ENCODE measurements at regions not wholly inside any gene's neighbourhood (a gene's known extent, or its start where the extent isn't known, plus 50 kb on each side); places are given as distances from the start of the nearest gene placed in this dataset.
"Not testable (repeated sequence)": the region's sequence is repeated elsewhere in the genome, so short reads cannot be mapped to it uniquely, and the experiment has no call there.

DNA sequence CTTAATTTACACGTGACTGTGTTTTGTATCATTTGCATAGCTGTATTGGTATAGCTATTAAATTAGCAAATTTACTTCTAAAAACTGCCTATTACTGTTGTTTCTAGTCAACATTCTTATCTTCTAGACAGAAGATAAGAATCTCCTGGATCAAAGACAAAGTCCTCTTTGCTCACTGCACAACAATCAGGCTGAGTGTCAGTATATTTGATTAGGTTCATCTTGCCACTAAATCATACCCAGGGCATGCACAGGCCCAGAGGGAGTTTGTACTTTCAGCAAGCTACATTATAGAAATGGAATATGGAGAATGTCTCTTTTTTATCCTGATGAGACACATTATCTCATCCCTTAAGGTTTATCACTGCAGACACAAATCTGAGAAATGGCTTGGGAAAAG lies 579.1 kb downstream of the SLCO4C1 start:
- TF ChIP-seq GABPA (IDR thresholded peaks at IDR 0.05 in 1 of 2, conservative IDR thresholded peaks at IDR 0.05 in 1 of 2) (no peak), FOXA1 (IDR thresholded peaks at IDR 0.05) (no peak), JUND (IDR thresholded peaks at IDR 0.05) (no peak), SP1 (IDR thresholded peaks at IDR 0.05) (no peak), EGR1 (IDR thresholded peaks at IDR 0.05; ENCODE audit: low read depth in 2 of 2) (no peak), HNF4G (IDR thresholded peaks at IDR 0.05) (no peak), FOXA2 (IDR thresholded peaks at IDR 0.05) (no peak), MAX (IDR thresholded peaks at IDR 0.05) (no peak), YY1 (IDR thresholded peaks at IDR 0.05) (no peak)
- TF ChIP-seq, protein P1, sequence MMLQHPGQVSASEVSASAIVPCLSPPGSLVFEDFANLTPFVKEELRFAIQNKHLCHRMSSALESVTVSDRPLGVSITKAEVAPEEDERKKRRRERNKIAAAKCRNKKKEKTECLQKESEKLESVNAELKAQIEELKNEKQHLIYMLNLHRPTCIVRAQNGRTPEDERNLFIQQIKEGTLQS (IDR thresholded peaks at IDR 0.05): no peak
- TF ChIP-seq, protein P2, sequence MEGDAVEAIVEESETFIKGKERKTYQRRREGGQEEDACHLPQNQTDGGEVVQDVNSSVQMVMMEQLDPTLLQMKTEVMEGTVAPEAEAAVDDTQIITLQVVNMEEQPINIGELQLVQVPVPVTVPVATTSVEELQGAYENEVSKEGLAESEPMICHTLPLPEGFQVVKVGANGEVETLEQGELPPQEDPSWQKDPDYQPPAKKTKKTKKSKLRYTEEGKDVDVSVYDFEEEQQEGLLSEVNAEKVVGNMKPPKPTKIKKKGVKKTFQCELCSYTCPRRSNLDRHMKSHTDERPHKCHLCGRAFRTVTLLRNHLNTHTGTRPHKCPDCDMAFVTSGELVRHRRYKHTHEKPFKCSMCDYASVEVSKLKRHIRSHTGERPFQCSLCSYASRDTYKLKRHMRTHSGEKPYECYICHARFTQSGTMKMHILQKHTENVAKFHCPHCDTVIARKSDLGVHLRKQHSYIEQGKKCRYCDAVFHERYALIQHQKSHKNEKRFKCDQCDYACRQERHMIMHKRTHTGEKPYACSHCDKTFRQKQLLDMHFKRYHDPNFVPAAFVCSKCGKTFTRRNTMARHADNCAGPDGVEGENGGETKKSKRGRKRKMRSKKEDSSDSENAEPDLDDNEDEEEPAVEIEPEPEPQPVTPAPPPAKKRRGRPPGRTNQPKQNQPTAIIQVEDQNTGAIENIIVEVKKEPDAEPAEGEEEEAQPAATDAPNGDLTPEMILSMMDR (IDR thresholded peaks at IDR 0.05; ENCODE audit: low read depth, low read length, missing input control): no peak
- H3K4me1 ChIP-seq (ENCODE audit: control insufficient read depth in 4 of 4, insufficient read depth in 4 of 4, low read length in 3 of 4): no peaks in the 10 kb centered on the region
- no peaks in the 10 kb centered on the region for H3K9me3 ChIP-seq (ENCODE audit: control insufficient read depth in 4 of 4, low read length in 3 of 4)
- no peaks in the 10 kb centered on the region for H3K27me3 ChIP-seq (ENCODE audit: control insufficient read depth in 4 of 4, insufficient read depth in 4 of 4, low read length in 3 of 4)
- no peak overlapping the region for H3K27ac ChIP-seq (ENCODE audit: low read depth in 1 of 2, low read length in 2 of 2)
- H3K36me3 ChIP-seq (ENCODE audit: control insufficient read depth in 4 of 4, insufficient read depth in 3 of 4, low read depth in 1 of 4, low read length in 3 of 4): no peaks in the 10 kb centered on the region
- no peak overlapping the region for H3K9ac ChIP-seq (ENCODE audit: low read depth in 1 of 2, low read length in 2 of 2)
- no peak overlapping the region for H3K4me3 ChIP-seq (ENCODE audit: low read depth in 1 of 3, low read length in 3 of 3)
- 66% methylated on average over 1 of the region's 1 CpG for WGBS
- no peak for DNase-seq (ENCODE audit: low spot score)

DNA sequence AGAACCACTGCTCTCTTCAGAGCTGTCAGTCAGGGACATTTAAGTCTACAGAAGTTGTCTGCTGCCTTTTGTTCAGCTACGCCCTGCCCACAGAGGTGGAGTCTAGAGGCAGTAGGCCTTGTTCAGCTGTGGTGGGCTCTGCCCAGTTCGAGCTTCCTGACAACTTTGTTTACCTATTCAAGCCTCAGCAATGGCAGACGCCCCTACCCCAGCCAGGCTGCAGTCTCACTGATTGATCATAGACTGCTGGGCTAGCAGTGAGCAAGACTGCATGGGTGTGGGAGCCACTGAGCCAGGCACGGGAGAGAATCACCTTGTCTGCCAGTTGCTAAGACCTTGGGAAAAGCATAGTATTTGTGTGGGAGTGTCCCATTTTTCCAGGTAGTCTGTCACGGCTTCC lies 580.3 kb downstream of the SLCO4C1 start:
- 42% methylated on average over 5 of the region's 5 CpGs for WGBS
- not testable (repeated sequence) for H3K4me1 ChIP-seq (ENCODE audit: control insufficient read depth in 4 of 4, insufficient read depth in 4 of 4, low read length in 3 of 4); H3K27ac ChIP-seq (ENCODE audit: low read depth in 1 of 2, low read length in 2 of 2); H3K9me3 ChIP-seq (ENCODE audit: control insufficient read depth in 4 of 4, low read length in 3 of 4); H3K4me3 ChIP-seq (ENCODE audit: low read depth in 1 of 3, low read length in 3 of 3); DNase-seq (ENCODE audit: low spot score); H3K9ac ChIP-seq (ENCODE audit: low read depth in 1 of 2, low read length in 2 of 2); H3K27me3 ChIP-seq (ENCODE audit: control insufficient read depth in 4 of 4, insufficient read depth in 4 of 4, low read length in 3 of 4); H3K36me3 ChIP-seq (ENCODE audit: control insufficient read depth in 4 of 4, insufficient read depth in 3 of 4, low read depth in 1 of 4, low read length in 3 of 4)

DNA sequence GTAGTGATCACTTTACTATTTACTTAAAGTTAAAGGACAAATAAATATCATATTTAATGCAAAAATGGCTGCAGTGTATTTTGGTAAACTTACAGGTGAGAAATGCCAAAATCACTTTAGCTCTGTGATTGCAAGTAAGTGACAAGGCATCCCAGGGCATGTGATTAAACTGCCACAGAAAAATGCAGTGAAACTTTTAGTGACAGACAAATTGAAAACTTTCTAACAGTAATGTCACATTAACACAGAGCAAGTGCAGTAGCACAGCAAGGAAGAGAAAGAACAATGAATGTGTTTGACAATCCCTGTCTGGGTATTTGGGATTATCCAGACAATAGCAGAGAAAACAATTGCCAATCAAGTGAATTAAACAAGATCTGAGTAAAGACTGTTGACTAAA lies 606.8 kb downstream of the SLCO4C1 start:
- no peak overlapping the region for H3K27ac ChIP-seq (ENCODE audit: low read depth in 1 of 2, low read length in 2 of 2)
- H3K4me3 ChIP-seq (ENCODE audit: low read depth in 1 of 3, low read length in 3 of 3): no peak overlapping the region
- DNase-seq (ENCODE audit: low spot score): no peak
- H3K27me3 ChIP-seq (ENCODE audit: control insufficient read depth in 4 of 4, insufficient read depth in 4 of 4, low read length in 3 of 4): no peaks in the 10 kb centered on the region
- no peak overlapping the region for H3K9ac ChIP-seq (ENCODE audit: low read depth in 1 of 2, low read length in 2 of 2)
- H3K9me3 ChIP-seq (ENCODE audit: control insufficient read depth in 4 of 4, low read length in 3 of 4): no peaks in the 10 kb centered on the region
- no peaks in the 10 kb centered on the region for H3K4me1 ChIP-seq (ENCODE audit: control insufficient read depth in 4 of 4, insufficient read depth in 4 of 4, low read length in 3 of 4)
- TF ChIP-seq JUND (IDR thresholded peaks at IDR 0.05) (no peak), FOXA2 (IDR thresholded peaks at IDR 0.05) (no peak), GABPA (IDR thresholded peaks at IDR 0.05 in 1 of 2, conservative IDR thresholded peaks at IDR 0.05 in 1 of 2) (no peak), YY1 (IDR thresholded peaks at IDR 0.05) (no peak), TAF1 (conservative IDR thresholded peaks at IDR 0.05) (no peak), EGR1 (IDR thresholded peaks at IDR 0.05; ENCODE audit: low read depth in 2 of 2) (no peak), RXRA (IDR thresholded peaks at IDR 0.05) (no peak), ZBTB33 (IDR thresholded peaks at IDR 0.05) (no peak), NR2F2 (IDR thresholded peaks at IDR 0.05) (no peak), RAD21 (IDR thresholded peaks at IDR 0.05) (no peak), FOXA1 (IDR thresholded peaks at IDR 0.05) (no peak), HNF4A (conservative IDR thresholded peaks at IDR 0.05) (no peak)
- TF ChIP-seq, protein P1 (IDR thresholded peaks at IDR 0.05): no peak
- H3K36me3 ChIP-seq (ENCODE audit: control insufficient read depth in 4 of 4, insufficient read depth in 3 of 4, low read depth in 1 of 4, low read length in 3 of 4): no peaks in the 10 kb centered on the region

Data from liver (tissue), 8 donors.